MM.1S (cell line): ENCODE measurements at regions not wholly inside any gene's neighbourhood (a gene's known extent, or its start where the extent isn't known, plus 50 kb on each side); places are given as distances from the start of the nearest gene placed in this dataset.

Experiments used
- DNase-seq: peaks from one replicate; pipeline ENCODE4 v3.0.0-alpha.2; 2015
- H2AFZ ChIP-seq: fragments of 300-600 bp; sonication (generic); 2 replicates; pipeline ENCODE4 v1.6.0; 2016; ENCODE audit warnings: antibody characterized with exemption, low read length
- H3F3A ChIP-seq: fragments of 300-600 bp; sonication (generic); 2 replicates; pipeline ENCODE4 v1.6.1; 2016; ENCODE audit warnings: mild to moderate bottlenecking, antibody characterized with exemption, low read length, moderate library complexity, mixed read lengths; ENCODE audit not compliant: insufficient read depth
- H3K27ac ChIP-seq: fragments of 300-600 bp; sonication (generic); 2 replicates; pipeline ENCODE4 v1.5.1; 2016; ENCODE audit warnings: mild to moderate bottlenecking, low read length
- H3K27me3 ChIP-seq: fragments of 300-600 bp; sonication (generic); replicated peaks from 2 replicates; pipeline ENCODE4 v1.6.0; 2016; ENCODE audit warnings: low read length; ENCODE audit not compliant: insufficient read depth
- H3K36me3 ChIP-seq: fragments of 300-600 bp; sonication (generic); replicated peaks from 2 replicates; pipeline ENCODE4 v1.6.1; 2016; ENCODE audit warnings: mild to moderate bottlenecking, low read length, mixed read lengths; ENCODE audit not compliant: insufficient read depth
- H3K4me1 ChIP-seq: fragments of 300-600 bp; sonication (generic); 2 replicates; pipeline ENCODE4 v1.6.1; 2016; ENCODE audit warnings: low read length, mixed read lengths
- H3K4me2 ChIP-seq: fragments of 300-600 bp; sonication (generic); 2 replicates; pipeline ENCODE4 v1.6.0; 2016; ENCODE audit warnings: low read depth, low read length
- H3K4me3 ChIP-seq: fragments of 300-600 bp; sonication (generic); 2 replicates; pipeline ENCODE4 v1.5.1; 2016; ENCODE audit warnings: low read length, mixed read lengths
- H3K79me2 ChIP-seq: fragments of 300-600 bp; sonication (generic); 2 replicates; pipeline ENCODE4 v1.6.1; 2016; ENCODE audit warnings: mixed run types, low read length, mixed read lengths
- H3K9ac ChIP-seq: fragments of 300-600 bp; sonication (generic); 2 replicates; pipeline ENCODE4 v1.6.1; 2016; ENCODE audit warnings: low read length, mixed read lengths
- H3K9me2 ChIP-seq: fragments of 300-600 bp; sonication (generic); replicated peaks from 2 replicates; pipeline ENCODE4 v1.6.1; 2016; ENCODE audit warnings: mild to moderate bottlenecking, low read length, mixed read lengths; ENCODE audit not compliant: insufficient read depth
- H3K9me3 ChIP-seq: fragments of 300-600 bp; sonication (generic); replicated peaks from 2 replicates; pipeline ENCODE4 v1.6.1; 2016; ENCODE audit warnings: mild to moderate bottlenecking, low read length, mixed read lengths; ENCODE audit not compliant: insufficient read depth
- H4K20me1 ChIP-seq: fragments of 300-600 bp; sonication (generic); 2 replicates; pipeline ENCODE4 v1.6.1; 2016; ENCODE audit warnings: mild to moderate bottlenecking, low read length, moderate library complexity, mixed read lengths; ENCODE audit not compliant: insufficient read depth
- EZH2 ChIP-seq: fragments of 300-600 bp; sonication (generic); optimal IDR thresholded peaks from 2 replicates; pipeline ENCODE3; 2017; ENCODE audit warnings: low read depth, mild to moderate bottlenecking, antibody characterized with exemption, low read length, mixed read lengths
- EZH2phosphoT487 ChIP-seq: fragments of 300-600 bp; sonication (generic); IDR thresholded peaks from 2 replicates; pipeline ENCODE4 v1.6.1; 2018; ENCODE audit warnings: antibody characterized with exemption, low read length
- TF ChIP-seq, protein P1 (sequence below): fragments of 300-600 bp; sonication (generic); IDR thresholded peaks from 2 replicates; pipeline ENCODE4 v1.5.1; 2016; ENCODE audit warnings: antibody characterized with exemption, low read length, mixed read lengths

DNA sequence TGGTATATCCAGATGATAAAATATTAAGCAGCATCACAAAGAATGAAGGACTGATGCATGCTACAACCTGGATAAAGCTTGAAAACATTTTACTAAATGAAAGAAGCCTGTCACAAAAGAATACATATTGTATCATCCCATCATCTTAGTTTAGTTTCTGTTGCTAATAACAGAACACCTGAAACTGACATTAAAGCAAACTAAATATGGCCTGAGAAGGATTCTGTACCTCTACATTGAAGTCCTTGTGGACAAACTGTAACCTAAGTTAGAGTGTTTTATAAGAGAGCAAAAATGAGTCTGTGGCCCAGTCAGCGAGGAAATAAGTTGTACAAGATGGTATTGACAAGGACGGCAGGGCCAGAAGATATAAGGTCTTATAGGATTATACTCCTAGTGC lies 261.0 kb upstream of the CPHXL start:
- Histone ChIP-seq H3K79me2 (no peaks in the 10 kb centered on the region), H3K36me3 (no peaks in the 10 kb centered on the region), H2AFZ (0 out of 2 replicates have a peak overlapping the region, but pooled peaks have one; percentile 42), H3K4me2 (peak overlapping the region; percentile 55), H3K9ac (no peak overlapping the region), H3K9me2 (no peaks in the 10 kb centered on the region), H3K4me1 (peaks cover 13% of the 10 kb centered on the region), H3K27me3 (no peaks in the 10 kb centered on the region), H3F3A (peaks cover 9% of the 10 kb centered on the region), H3K9me3 (no peaks in the 10 kb centered on the region), H4K20me1 (no peaks in the 10 kb centered on the region), H3K4me3 (no peak overlapping the region), H3K27ac (peak overlapping the region; percentile 78)
- TF ChIP-seq, protein P1, sequence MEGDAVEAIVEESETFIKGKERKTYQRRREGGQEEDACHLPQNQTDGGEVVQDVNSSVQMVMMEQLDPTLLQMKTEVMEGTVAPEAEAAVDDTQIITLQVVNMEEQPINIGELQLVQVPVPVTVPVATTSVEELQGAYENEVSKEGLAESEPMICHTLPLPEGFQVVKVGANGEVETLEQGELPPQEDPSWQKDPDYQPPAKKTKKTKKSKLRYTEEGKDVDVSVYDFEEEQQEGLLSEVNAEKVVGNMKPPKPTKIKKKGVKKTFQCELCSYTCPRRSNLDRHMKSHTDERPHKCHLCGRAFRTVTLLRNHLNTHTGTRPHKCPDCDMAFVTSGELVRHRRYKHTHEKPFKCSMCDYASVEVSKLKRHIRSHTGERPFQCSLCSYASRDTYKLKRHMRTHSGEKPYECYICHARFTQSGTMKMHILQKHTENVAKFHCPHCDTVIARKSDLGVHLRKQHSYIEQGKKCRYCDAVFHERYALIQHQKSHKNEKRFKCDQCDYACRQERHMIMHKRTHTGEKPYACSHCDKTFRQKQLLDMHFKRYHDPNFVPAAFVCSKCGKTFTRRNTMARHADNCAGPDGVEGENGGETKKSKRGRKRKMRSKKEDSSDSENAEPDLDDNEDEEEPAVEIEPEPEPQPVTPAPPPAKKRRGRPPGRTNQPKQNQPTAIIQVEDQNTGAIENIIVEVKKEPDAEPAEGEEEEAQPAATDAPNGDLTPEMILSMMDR = no peak
- TF ChIP-seq EZH2 (no peak), EZH2phosphoT487 (no peak)
- DNase-seq = peak; percentile 57

DNA sequence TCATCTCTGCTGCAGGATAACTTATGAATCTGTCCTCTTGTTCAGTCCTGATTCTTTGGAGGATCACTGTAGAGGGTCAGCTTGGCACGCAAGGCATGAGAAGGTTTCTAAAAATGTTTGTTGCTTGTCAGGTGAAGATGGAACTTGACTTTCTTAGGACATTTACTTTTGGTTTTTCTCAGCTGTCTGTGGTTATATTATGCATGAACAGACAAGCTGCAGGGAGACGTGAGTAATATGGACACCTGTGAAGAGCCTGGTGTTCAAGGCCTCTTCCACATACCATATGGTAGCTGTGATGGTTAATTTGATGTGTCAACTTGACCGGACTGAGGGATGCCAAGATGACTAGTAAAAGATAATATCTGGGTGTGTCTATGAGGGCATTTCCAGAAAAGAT lies 270.2 kb upstream of the CPHXL start:
- no peaks in the 10 kb centered on the region for H3K36me3 ChIP-seq
- no peaks in the 10 kb centered on the region for H3K27me3 ChIP-seq
- no peak for TF ChIP-seq EZH2phosphoT487
- no peak for TF ChIP-seq EZH2
- TF ChIP-seq, protein P1 = no peak

DNA sequence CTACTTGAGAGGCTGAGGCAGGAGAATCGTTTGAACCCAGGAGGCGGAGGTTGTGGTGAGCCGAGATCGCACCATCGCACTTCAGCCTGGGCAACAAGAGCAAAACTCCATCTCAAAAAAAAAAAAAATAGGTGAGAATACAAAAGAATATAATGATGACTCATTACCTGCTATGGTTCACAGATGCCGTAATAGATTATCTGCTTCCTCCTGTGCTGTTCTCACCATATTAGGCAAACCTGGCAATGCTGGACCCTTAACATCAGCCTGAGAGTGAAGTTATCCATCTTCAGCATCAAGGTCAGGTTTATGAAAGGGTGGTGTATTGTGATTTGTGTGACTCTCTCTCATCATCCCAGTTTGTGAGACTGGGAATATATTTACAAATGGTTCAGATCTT lies 271.3 kb upstream of the CPHXL start:
- H4K20me1 ChIP-seq = no peaks in the 10 kb centered on the region
- no peaks in the 10 kb centered on the region for H3K9me3 ChIP-seq
- no peaks in the 10 kb centered on the region for H3K27me3 ChIP-seq
- no peak overlapping the region for H3K4me3 ChIP-seq
- no peaks in the 10 kb centered on the region for H3K9me2 ChIP-seq
- no peaks in the 10 kb centered on the region for H3K36me3 ChIP-seq
- no peak overlapping the region for H2AFZ ChIP-seq
- TF ChIP-seq, protein P1 = no peak
- no peak for TF ChIP-seq EZH2phosphoT487
- TF ChIP-seq EZH2 = no peak
- no peak overlapping the region for H3K9ac ChIP-seq
- H3F3A ChIP-seq = peaks cover 4% of the 10 kb centered on the region; the same call in 1 of the 2 replicates
- no peak overlapping the region for H3K27ac ChIP-seq
- H3K4me1 ChIP-seq = peaks cover 26% of the 10 kb centered on the region; the same call in 1 of the 2 replicates
- H3K4me2 ChIP-seq = no peak overlapping the region
- DNase-seq = no peak
- no peaks in the 10 kb centered on the region for H3K79me2 ChIP-seq

More for the DNA sequence above, 270.2 kb upstream of the CPHXL start:
- Histone ChIP-seq H3K9me3 (no peaks in the 10 kb centered on the region), H3K9me2 (no peaks in the 10 kb centered on the region), H3K4me3 (no peak overlapping the region), H3F3A (peaks cover 4% of the 10 kb centered on the region; the same call in 1 of the 2 replicates), H2AFZ (peak overlapping the region; percentile 52; the same call in 1 of the 2 replicates), H3K4me1 (peaks cover 26% of the 10 kb centered on the region; the same call in 1 of the 2 replicates), H4K20me1 (no peaks in the 10 kb centered on the region), H3K27ac (peak overlapping the region; percentile 53; the same call in 1 of the 2 replicates), H3K4me2 (peak overlapping the region; percentile 16; the same call in 1 of the 2 replicates), H3K79me2 (no peaks in the 10 kb centered on the region), H3K9ac (no peak overlapping the region)
- peak; percentile 64 for DNase-seq
